Lower leg skin (tissue), 3 donors: ENCODE measurements at regions not wholly inside any gene's neighbourhood (a gene's known extent, or its start where the extent isn't known, plus 50 kb on each side); places are given as distances from the start of the nearest gene placed in this dataset.

Experiments used
- CTCF ChIP-seq, 3 donors: fragments of 450-650 bp; IDR thresholded peaks; one replicate each; pipeline ENCODE4 v1.5.1; 2016; ENCODE audit warnings: antibody characterized with exemption in 3 of 3, mild to moderate bottlenecking in 3 of 3, moderate library complexity in 2 of 3
- POLR2A ChIP-seq, 2 donors: fragments of 450-650 bp; IDR thresholded peaks; one replicate each; pipeline ENCODE4 v1.6.1; 2016 to 2017; ENCODE audit warnings: antibody characterized with exemption in 2 of 2, mild to moderate bottlenecking in 1 of 2, moderate library complexity in 1 of 2

DNA sequence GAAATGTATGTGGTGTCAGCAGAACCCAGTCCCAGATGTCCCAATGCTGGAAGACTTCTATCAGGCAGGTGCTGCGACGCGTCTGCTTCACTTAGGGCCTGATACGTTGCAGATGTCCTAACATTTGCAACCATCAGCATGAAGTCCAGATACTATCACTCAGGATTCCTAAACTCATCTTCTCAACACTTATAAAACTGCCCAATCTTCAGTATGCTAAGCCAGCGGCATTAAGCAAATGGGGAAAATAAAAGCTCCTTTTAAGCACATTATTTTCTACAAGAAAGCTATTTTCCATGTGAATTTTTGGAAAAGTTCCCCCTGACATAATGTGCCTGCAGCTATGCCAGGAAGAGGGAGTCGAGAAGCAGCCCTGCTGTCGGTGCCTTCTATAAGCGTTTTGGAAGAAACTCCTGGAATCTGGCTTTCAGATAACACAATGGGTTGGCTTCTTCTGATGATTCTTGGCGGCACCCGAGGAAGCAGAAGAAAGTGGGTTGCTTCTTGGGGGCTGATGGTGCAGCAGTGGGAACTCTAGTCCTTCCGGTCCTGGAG, 60.7 kb upstream of the ITGA6 start:
- TF ChIP-seq CTCF (IDR thresholded peaks at IDR 0.05) (no peak), POLR2A (IDR thresholded peaks at IDR 0.05) (no peak)
